ENCODE measurements at regions not wholly inside any gene's neighbourhood (a gene's known extent, or its start where the extent isn't known, plus 50 kb on each side); places are given as distances from the start of the nearest gene placed in this dataset.
A peak's percentile ranks its signal among the peaks of the same experiment; 100 is the strongest.
"Not testable (repeated sequence)": the region's sequence is repeated elsewhere in the genome, so short reads cannot be mapped to it uniquely, and the experiment has no call there.

DNA sequence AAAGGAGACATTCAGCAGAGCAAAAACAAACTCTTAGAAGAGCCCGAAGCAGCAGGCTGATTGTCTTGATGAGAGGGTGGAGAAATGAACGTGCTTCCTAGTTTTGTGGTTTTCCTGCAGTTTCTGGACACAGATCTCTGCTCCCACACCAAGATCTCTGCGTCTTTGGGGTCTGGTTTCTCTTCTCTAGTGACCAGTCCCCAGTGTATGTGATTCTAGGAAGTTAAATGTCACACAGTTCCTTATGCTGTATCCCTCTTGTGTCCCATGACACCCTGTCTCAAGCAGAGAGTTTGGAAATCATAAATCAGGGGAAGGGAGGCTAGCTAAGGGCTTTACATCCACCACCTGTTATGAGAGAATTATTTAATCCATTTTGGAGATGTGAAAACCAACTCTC is 55.4 kb upstream of the KLF14 start:
- no peak for DNase-seq (ENCODE audit: low spot score)

DNA sequence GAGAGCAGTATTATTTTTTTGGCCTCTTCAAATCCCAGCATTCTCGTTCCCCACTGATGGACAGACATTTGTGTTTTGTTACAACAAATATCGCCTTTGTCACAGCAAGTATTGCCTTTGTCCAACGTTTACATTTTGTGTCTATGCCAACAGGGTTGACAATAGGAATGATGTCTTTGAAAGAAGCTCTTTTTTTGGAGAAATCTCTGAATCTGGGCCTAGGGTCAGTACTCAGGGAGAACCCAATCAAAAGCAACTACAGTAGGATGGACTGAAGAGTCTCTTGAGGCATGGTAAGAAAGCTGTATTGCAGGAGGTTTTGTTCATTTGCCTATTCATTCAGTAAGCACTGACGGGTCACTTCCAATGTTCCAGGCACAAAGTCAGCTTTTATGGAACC is 57.7 kb upstream of the KLF14 start:
- DNase-seq (ENCODE audit: low spot score), result no peak

GRCh38 chr7:130793855-130794618 is 60.0 kb upstream of the KLF14 start:
- no peak for DNase-seq (ENCODE audit: low spot score)

DNA sequence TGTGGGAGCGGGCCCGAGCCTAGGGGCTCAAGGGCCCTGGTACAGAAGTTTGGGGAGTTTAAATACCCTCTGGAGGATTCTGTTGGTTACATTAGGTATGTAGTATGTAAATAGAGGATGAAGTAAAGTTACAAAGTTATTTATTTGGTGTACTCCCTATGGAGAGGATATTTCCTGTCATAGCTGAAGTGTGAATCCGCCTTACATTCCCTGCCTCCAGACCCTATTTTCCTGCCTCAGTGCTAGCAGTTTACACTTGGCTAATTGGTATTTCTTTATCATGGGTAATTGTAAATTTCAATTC is 60.6 kb upstream of the KLF14 start:
- no peak for DNase-seq (ENCODE audit: low spot score)

GRCh38 chr7:130796425-130796824 is 62.4 kb upstream of the KLF14 start:
- DNase-seq (ENCODE audit: low spot score), result not testable (repeated sequence)

DNA sequence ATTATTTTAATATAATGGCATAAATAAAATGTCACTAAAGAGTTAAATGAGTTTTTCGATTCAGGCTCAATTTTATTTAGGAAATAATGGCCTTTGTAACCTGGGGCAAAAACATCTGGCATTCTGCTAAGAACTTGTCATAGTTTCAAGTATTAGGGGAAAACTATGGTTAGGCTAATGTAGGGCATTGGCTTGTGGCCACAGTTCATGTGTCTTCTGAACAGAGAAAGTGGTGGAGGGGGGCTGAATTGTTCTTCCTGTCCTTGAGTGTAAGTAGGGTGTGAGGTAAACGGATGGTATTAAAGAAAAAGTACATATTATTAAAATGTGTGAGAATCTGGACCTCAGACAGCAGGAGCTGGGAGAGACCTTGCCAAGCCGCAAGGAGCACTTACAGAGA is 69.1 kb upstream of the KLF14 start:
- DNase-seq (ENCODE audit: low spot score), result no peak

- no peak for DNase-seq (ENCODE audit: low spot score)
These were observed 70.2 kb upstream of the KLF14 start for GRCh38 chr7:130804220-130804619.

DNA sequence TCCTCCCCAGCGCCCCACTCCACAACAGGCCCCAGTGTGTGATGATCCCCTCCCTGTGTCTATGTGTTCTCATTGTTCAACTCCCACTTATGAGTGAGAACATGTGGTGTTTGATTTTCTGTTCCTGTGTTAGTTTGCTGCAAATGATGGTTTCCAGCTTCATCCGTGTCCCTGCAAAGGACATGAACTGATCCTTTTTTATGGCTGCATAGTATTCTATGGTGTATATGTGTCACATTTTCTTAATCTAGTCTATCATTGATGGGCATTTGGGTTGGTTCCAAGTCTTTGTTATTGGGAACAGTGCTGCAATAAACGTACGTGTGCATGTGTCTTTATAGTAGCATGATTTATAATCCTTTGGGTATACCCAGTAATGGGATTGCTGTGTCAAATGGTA is 78.8 kb upstream of the KLF14 start:
- DNase-seq (ENCODE audit: low spot score), result not testable (repeated sequence)

DNA sequence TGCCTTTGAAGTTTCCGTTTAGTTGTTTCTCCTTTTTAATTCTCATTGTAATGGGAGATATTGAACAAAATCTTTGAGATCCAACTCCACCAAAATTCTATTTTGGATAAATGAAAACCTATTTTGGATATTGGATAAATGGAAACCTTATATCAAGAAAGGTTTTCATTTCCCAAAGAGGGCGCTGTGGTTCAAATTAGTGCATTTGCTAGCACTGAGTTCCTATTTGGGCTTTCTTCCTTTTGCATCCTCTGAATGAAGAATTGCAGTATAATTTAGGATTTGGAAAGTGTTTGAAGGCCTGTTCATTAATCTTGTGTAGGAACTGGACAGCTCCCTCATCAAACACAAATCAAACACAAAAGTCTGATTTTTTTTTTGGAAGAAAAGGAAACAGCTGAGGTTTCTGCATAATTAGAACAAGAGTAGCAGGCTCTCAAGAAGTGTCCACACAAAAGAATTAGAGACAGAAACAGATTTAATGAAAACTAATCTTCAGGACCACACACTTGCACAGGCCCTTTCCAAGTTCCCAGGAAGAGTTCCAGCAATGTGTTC is 80.8 kb upstream of the KLF14 start:
- DNase-seq (ENCODE audit: low spot score), result peak; percentile 20

DNA sequence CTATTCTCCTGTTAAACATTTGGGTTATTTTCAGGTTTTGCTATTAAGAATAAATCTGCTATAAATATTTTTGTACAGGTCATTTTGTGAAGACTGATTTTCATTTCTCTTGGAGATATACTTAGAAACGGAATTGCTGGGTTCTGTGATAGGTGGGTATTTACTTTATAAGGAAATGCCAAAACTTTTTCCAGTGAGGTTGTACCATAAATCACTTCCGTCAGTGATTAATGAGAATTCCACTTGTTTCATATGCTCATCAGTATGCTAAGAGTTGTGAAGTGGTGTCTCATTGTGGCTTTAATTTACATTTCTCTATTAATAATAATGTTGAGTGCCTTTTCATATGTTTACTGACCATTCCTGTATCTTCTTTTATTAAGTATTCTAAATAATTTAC is 84.0 kb upstream of the KLF14 start:
- DNase-seq (ENCODE audit: low spot score), result no peak

GRCh38 chr7:130821864-130822263 is 87.9 kb upstream of the KLF14 start:
- no peak for DNase-seq (ENCODE audit: low spot score)

DNA sequence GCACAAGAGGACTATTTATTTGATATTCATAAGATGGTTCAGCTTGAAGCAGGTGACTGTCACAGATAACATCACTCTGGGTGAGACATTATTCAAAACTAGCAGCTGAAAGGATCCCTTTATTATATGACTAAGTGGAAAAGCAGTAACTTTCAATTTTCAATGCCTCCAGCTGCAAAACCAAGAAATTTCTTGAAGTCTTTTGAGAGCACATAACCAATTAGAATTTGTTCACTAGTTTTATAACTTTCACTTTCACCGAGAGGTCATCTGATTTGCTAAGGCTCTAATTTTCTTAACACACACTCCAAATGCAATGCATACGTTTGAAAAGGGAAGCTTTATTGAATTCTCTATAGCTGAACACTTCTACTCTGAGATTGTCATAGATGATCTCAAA is 88.6 kb upstream of the KLF14 start:
- DNase-seq (ENCODE audit: low spot score), result no peak

DNA sequence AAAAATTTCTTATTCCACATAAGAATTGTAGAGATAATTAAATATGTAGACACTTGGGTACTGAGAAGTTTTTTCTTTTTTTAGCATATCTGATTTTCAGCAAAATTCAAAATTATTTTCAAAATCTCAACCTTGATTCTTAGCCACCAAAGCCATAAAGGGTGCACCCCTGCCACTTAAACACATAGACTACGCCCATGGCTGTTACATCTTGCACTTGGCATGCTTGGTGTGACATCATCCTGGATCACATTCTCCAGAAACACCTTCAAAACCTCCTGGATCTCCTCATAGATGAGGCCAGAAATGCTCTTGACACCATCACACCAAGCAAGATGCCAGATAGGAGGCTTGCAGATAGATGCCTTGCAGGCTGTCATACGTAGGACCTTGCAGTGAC is 89.1 kb upstream of the KLF14 start:
- DNase-seq (ENCODE audit: low spot score), result no peak

GRCh38 chr7:130825819-130826218 is 91.8 kb upstream of the KLF14 start:
- DNase-seq (ENCODE audit: low spot score), result no peak

GRCh38 chr7:130829415-130829814 is 95.4 kb upstream of the KLF14 start:
- DNase-seq (ENCODE audit: low spot score), result no peak

DNA sequence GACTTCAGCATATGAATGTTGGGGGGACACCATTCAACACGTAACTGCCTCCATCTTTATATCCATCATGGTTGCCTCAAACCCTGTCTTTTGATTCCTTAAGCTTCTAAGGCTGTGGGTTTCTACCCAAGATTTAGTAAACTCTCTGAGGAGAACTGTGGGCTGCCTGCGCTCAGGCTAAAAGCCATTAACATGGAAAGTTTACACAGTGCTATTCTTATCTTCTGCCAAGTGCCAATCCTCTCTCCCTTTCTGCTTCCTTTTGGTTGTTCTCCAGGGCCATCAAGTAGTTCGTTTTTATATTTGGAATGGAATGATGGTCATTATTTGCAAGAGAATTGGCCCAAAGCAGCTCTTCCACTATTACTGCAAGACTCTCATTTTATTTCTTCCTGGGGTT is 97.3 kb upstream of the KLF14 start:
- DNase-seq (ENCODE audit: low spot score), result no peak

- DNase-seq (ENCODE audit: low spot score), result peak; percentile 54
These were observed 97.9 kb upstream of the KLF14 start for GRCh38 chr7:130831817-130832481.

DNA sequence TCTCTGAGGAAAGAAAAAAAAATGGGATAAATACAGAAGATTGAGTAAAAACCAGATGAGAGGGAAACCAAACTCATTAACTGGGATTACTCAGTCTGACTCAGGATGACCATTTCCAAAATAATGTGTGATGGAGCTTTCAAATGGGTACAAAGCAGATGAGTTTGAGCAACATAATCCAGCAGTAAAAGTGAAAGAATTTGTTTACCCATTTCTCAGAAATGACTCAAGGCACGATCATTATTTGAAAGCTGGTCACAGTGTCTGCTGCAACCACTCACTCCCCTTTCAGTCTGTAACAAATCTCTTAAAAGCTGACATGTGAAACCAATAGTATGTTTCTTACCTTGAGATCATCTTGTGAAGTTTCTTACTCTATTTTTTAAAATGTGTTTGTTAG is 104.7 kb upstream of the KLF14 start:
- DNase-seq (ENCODE audit: low spot score), result no peak

DNA sequence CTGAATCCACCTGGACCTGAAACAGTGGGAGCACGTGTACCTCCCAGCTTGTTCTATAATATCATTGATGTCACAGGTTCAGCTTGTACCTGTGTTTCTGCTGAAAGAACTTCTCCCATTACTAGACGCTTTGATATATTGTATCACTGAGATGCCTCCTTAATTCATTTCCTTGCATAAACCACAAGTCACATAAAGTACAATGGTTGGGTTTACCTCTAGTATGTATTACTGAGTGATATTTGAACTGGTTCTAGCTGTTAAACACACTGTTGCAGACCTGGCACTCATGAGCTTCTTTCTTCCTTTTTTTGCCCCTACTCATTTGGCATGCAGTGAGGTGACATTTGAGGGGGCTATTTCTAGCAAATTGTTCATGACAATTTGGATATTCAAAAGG is 106.6 kb upstream of the KLF14 start:
- no peak for DNase-seq (ENCODE audit: low spot score)

- no peak for DNase-seq (ENCODE audit: low spot score)
These were observed 107.4 kb upstream of the KLF14 start for GRCh38 chr7:130841416-130841815.

GRCh38 chr7:130843703-130844102 is 109.7 kb upstream of the KLF14 start:
- no peak for DNase-seq (ENCODE audit: low spot score)

DNA sequence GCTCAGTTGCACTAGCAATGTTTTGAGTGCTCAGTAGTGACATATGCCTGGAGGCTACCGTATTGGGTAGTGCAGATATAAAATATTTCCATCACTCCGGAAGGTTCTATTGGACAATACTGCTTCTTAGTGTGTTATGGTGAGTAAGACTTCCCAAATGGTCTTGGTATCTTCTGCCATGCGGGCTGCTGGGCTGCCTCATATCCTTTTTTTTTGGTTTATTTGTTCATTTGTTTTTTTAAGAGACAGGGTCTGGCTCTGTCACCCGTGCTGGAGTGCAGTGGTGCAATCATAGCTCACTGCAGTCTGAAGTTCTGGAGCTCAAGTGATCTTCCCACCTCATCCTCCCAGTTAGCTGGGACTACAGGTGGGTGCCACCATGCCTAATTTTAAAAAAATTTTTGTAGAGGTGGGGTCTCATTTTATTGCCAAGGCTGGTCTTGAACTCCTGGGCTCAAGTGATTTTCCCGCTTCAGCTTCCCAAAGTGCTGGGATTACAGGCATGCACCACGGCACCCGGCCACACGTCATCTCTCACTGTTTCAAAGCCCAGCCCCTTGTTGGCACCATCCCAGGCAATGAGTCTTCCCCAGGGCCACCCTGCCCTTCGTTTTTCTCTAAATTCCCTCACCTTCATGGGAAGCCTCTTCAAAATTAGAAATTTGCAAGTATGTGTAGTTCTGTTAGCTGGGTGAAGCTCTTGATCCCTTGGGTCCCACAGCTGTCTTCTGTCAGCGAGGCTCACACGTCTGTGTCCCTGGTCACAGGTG is 111.0 kb upstream of the KLF14 start:
- no peak for DNase-seq (ENCODE audit: low spot score)

- peak; percentile 88 for DNase-seq (ENCODE audit: low spot score)
These were observed 111.6 kb upstream of the KLF14 start for GRCh38 chr7:130845581-130846085.
